Activated T-cell treated with anti-CD3 and anti-CD28 coated beads for 1 hour (primary cell): ENCODE measurements at regions not wholly inside any gene's neighbourhood (a gene's known extent, or its start where the extent isn't known, plus 50 kb on each side); places are given as distances from the start of the nearest gene placed in this dataset.
"Not testable (repeated sequence)": the region's sequence is repeated elsewhere in the genome, so short reads cannot be mapped to it uniquely, and the experiment has no call there.

Source experiments
- DNase-seq: peaks from one replicate; pipeline ENCODE4 v3.0.0-alpha.2; 2020; ENCODE audit warnings: low read depth

DNA sequence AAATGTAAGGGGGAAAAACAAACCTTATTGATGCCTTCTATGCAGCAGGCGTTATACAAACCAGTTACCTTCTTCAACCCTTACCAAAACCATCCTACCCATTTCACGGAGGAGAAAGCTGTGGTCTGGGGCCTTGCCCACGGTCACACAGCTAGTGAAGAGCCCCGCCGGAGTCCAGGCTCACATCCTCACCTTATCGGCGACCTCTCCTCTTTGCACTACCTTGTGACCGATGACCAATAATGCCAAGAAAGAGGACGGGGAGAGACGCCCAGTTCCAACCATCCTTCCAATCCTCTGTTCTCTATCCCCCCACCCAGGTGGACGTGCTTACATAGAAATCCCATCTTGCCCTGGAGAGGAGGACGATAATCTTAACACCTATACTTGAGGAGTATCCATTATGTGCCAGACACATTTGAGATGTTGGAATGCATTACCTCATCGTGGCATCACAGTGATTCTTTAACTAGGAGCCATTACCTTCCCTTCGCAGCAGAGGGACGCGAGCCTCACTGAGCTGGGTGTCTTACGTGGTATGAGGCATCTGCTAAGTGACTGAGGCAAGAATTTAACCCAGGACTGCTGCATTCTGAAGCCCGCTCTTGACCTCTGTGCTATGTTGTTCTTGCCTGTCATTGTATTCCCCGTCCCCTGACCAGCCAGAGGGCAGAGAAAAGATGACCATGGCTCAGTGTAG, 253.7 kb upstream of the B3GAT1 start:
- no peak for DNase-seq

DNA sequence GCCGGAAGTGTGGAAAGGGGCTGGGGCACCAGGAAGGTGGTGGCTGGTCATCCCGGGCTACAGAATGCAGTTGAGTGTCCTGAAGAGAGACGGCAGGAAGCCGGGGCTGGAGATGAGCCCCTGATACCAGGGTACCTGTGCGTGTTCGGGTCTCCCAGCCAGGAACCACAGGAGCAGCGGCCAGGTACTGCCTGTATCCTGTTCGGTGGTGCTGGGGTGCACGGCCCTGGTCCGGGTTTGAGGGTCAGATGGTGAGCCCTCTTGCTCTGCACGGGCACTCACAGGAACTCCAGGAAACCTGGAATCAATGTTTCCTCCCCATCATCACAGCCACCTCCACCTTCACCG, 253.1 kb upstream of the B3GAT1 start:
- no peak for DNase-seq

DNA sequence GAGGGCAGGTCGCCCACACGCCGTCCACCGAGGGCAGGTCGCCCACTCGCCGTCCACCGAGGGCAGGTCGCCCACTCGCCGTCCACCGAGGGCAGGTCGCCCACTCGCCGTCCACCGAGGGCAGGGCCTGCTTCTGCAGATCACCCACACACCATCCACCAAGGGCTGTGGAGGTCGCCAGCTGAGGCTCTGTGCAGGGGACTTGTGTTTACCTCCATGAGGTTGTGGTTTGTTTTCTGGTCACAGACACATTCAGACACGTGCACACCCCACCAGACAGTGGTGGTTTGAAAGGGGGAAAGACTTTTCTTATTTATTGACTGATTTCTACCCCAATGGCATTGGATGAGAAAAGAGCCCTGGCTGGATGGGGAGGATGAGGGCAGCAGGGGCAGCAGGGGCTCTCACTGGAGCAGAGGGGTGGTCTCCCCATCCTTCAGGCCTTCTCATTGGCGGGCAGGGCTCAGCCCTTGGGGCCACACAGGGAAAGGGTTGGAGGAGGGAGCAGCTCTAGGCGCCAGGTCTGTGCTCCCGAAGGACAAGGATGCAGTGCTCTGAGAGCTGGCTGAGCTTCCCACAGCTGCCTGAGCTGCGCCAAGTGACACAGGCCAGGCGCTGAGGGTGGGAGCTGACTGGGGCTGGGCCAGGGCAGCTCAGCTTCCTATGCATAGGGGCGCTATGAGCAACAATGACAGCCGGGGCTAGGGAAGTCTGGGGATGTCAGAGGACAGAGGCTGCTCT, 252.6 kb upstream of the B3GAT1 start:
- no peak for DNase-seq

DNA sequence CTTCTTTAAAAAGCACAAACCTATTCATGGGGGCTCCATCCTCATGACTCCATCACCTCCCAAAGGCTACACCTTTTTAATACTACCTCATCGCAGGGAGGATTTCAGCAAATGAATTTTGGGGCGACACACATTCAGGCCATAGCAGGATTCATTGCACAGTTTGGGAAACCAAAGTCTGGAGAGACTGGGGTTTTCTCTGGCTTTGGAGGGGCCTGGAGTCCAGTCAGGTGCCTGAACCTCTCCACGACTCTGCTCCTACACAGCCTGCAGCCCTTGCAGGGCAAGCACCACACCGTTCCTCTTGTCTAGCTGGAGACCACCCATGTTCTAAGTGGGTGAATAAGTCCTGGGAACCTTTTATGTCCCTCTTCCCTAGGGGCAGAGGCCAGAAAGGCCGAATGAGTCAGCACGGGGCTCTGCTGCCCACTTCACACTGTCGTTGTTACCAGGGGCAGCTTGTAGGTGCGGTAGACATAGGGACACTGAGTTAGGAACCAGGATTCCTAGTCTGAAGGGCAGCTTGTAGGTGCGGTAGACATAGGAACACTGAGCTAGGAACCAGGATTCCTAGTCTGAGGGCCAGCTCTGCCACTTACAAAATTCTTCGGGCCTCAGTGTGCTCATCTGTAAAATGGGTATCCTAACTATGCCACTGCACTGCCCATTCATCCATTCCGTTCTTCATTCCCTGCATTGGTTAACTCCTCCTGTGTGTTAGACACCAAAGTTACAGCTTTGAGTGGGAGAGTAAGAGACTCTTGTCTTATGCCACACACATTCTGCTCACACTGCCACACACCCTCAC, 251.7 kb upstream of the B3GAT1 start:
- no peak for DNase-seq

DNA sequence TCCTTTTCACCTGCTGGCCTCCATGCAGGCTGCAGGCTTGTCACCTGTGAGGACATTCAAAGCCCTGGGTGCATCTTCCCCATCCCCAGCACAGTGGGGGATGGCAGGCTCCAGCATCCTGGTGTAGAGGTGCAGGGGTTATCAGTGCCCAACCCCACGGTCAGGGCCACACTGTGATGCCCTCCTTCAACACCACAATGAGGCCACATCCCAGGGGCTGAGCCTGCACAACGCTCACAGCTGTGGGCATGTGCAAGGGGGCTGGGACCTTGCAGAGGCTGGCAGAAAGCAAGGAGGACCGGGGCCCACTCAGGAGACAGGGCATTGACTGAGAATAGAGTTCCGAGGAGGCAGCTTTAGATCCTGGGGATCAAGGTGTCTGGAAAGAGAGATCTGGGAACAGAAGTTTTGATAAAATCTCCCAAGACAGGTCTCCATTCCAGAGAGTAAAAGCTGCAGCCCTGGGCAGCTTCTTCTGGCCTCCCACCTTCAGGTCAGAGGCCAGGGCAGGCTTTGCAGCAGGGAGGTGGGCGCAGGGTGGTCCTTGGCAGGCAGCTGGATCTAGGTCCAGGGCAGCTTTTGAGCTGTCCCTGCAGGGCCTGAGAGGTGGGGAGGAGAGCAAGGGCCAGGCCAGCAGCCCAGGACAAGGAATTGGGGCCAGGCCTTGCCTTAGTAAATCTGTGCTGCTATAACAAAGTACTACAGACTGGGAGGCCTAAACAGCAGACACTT, 250.8 kb upstream of the B3GAT1 start:
- DNase-seq: no peak

DNA sequence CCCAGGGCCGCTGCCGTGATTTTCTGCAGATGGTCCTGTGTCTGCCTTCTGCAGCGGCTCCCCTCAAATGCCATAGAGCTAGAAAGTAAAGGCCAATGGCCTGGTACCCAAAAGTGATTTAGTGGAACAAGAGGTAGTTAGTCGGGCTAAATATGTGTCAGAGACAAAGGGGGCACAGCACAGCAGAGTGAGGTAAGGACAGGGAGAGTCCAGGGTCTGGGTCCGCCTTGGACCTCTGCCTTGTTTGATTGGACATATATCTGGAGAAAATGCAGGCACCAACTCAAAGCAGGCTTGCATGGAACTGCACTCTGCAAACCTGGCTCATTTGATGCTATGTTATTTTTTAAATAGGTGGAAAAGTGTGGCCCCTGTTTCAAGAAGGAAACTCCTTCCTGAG, 249.6 kb upstream of the B3GAT1 start:
- no peak for DNase-seq

DNA sequence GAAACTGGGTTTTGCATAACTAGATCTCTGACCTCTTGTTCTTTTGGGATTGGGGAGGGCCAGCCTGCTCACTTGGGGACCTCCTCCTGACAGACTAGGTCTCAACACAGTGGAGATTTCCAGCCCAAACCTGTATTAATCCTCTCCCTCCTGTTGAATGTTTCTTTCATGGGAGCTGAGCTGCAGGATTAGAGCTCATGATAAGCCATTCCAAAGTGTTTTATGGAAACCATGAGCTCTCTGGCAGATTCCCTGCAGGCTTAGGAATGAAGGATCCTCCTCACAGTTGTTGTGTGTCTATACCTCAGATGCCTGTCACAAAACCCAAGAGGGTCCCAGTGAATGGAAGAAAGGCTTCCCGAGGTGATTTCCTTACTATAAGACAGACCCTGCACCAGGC, 248.4 kb upstream of the B3GAT1 start:
- DNase-seq: no peak

DNA sequence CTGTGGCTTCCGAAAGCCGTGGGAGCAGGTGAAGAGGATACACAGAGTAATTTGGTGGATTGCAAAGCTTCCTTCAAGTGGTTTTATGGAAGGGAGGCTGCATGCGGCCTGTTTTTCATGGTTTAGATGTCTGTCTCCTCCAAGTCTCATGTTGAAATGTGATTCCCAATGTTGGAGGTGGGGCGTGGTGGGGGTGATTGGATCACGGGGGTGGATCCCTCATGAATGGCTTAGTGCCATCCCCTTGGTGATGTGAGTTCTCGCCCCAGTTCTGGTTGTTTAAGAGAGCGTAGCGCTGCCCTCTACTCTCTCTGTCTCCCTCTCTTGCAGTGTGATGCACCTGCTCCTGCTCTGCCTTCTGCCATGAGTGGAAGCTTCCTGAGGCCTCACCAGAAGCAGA, 247.8 kb upstream of the B3GAT1 start:
- no peak for DNase-seq

DNA sequence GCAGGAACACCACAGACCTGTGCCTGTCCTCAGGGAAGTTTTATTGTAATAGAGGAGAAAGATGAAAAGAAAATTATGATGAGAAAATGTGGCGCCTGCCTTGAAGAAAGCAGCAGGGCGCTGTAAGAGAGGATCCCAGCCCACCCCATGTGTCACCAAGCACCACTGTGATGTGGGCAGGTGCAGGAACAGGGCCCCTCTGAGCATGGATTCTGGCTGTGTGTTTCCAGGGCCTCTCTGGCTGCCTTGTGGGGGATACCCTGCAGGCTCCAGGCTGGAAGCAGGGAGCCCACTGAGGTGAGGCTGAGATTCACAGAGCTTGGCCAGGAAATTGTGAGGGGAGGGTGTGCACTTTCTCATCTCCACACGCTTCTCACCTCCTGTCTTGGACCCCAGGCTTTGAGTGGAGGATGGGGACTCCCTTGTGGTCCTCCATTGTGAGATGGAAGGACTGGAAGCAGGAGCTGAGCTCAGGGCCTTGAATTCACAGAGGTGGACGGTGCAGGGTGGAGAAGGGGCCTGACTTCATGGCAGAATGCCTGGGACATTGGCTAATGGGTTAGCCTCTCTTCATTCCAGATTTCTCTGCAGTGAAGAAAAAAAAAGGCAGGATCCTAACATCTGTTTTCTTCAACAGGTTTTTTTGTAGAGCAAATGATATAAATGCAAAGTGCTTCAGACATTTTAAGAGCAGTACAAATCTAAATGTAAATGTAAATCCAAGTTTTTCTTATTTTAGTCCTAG, 246.6 kb upstream of the B3GAT1 start:
- DNase-seq: no peak

DNA sequence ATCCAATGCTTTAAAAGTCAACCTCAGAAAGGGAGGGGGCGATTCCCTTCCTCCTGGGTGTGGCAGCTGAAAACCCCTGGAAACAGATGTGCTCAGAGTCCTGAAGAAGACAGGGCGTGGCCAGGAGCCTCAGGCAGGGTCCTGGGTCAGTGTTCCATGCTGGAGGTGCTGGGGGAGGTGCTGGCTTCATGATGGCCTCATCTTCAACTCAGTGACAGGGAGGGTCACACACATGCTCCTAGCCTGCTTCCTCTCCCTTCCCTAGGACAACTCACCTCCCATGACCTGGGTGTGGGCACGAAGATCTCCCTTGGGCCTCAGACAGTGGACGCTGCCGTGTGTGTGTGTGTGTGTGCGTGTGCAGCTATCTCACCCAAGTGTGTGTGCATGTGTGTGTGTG, 245.6 kb upstream of the B3GAT1 start:
- no peak for DNase-seq

DNA sequence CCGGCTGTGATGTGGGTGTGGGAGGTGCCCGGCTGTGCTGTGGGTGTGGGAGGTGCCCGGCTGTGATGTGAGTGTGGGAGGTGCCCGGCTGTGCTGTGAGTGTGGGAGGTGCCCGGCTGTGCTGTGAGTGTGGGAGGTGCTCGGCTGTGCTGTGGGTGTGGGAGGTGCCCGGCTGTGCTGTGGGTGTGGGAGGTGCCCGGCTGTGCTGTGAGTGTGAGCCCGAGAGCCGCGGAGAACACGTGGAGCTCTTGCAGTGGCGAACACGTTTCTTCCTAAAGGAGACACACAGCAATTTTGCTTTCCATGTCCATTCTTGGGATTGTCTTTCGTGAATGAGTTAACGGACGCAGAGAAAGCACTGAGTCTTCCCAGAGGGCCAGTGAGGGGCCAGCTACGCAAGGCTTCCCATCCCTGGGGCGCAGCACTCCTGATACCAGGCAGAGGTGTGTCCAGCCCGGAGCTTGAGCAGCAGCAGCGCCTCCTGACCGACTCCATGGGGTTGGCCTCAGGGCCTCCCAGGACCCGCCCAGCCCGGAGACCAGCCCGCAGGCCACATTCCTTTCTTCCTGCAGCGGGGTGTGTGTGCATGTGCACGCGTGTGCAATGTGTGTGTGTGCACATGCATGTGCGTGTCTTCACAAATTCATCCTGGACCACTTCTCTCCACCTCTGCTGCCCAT, 245.0 kb upstream of the B3GAT1 start:
- DNase-seq: no peak

DNA sequence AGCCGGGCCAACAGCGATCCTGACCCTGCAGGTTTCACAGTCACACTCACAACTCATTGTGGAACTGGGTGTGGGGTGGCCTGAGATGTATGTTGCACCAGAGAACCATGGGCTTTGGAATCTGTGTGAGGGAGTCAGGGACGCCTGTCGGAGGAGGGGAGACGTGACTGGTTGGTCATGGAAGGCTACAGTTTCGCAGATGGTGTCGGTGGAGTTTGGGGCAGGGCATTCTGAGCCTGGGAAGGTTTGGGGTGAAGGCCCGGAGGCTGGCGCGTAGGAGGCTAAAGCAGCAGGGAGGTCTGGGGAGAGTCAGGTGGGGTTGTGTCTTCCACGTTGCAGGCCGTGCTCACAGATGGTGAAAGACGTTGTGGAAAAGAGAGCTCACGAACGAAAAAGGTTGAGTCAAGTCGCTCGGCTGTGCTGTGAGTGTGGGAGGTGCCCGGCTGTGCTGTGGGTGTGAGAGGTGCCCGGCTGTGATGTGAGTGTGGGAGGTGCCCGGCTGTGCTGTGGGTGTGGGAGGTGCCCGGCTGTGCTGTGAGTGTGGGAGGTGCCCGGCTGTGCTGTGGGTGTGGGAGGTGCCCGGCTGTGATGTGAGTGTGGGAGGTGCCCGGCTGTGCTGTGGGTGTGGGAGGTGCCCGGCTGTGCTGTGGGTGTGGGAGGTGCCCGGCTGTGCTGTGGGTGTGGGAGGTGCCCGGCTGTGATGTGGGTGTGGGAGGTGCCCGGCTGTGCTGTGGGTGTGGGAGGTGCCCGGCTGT, 244.2 kb upstream of the B3GAT1 start:
- DNase-seq: not testable (repeated sequence)

DNA sequence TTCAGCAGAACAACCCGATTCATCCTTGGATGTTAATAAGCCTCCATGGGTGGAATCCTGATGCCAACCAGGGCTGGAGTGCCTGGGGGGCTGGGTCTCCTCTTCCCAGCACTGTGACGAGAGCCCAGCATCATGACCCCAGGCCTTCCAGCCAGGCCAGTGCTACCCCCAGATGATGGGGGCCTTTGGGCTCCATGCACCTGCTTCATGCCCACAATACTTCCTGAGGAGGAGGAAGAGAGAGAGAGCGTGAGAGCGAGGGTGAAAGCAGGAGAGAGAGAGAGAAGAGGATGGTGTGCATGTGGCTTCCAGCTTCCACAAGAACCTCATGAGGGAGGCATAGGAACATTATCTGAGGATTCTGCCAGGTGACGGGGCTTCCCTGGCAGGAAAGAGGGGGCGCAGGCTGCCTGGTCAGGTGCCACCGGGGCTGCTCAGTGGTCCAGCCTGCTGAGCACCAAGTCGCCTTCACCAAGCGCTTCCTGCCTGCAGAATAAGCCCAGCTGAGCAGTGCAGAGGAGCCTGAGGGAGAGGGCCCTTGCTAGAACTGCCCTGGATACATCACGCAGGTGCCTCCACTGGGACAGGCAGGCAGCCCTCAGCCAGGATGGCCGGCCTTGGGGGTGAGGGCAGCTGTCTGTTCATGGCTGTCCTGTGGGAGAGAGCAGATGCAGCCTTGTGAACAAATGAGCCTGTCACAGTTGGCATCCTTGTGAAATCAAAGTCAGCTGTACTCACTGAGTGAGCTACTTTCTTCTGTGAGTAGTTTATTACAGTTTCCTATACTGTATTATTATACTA, 243.3 kb upstream of the B3GAT1 start:
- no peak for DNase-seq

DNA sequence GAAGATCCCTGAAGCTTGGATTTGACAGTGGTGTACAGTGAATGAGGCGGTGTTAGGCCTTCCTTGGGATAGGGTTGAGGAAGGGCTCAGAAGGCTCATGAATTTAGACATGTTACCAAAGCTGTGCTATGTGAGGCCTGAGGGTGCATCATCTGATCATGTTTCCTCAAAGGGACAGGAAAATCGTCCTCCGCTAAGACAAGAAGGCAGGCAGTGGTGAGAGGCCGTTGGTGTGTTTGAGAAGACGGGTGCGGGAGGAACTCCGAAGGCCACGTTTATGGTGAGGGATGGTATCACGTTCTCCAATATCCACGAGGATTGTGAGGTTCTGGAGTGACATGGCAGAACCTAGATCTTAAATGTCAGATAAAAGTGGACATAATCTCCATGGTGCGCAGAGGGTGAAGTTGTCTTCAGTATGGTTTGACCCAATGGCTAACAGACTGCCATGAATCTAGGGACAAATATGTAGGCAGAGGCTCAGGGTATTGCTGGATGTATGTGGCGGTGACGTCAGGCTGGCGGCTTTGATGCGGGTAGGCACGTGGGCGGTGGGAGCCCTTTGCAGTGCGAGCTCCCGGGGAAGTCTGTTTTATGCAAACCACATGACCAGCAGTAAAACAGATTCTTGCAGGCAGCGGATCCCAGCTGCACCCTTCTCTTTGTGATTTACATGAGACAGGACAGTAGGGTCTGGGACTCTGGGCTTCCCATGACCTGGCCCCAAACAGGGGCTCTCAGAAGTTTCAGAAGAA, 242.3 kb upstream of the B3GAT1 start:
- no peak for DNase-seq

DNA sequence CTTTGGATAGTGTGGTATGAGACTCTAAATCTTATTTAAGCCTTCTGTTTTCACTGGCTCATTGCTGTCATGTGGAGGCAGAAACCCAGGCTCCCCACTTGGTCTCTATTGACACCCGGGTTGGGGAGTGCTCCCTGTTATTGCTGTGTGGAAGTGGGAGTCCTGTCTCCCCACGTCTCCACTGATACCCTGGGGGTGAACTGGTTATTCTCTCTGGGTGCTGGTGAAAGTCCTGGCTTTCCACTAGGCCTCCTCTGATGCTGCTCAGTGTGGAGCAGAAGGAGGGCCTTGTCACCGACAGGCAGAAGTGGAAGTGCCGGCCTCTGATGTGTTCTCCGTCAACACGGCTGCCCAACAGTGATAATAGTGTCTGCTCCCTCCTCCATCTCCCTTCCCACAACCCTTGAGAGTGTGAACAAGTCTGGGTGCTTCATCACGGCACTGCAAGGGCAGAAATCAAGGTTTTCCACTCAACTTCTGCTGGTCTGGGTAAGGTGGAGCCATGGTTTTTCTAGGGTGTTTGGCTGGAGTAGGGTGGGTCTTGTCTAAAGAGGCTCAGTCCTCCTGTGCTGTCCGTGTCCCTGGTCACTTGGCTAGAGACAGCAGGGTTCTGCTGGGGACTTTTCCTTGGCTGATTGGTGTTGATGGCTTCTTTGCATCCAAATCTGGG, 240.7 kb upstream of the B3GAT1 start:
- DNase-seq: no peak

DNA sequence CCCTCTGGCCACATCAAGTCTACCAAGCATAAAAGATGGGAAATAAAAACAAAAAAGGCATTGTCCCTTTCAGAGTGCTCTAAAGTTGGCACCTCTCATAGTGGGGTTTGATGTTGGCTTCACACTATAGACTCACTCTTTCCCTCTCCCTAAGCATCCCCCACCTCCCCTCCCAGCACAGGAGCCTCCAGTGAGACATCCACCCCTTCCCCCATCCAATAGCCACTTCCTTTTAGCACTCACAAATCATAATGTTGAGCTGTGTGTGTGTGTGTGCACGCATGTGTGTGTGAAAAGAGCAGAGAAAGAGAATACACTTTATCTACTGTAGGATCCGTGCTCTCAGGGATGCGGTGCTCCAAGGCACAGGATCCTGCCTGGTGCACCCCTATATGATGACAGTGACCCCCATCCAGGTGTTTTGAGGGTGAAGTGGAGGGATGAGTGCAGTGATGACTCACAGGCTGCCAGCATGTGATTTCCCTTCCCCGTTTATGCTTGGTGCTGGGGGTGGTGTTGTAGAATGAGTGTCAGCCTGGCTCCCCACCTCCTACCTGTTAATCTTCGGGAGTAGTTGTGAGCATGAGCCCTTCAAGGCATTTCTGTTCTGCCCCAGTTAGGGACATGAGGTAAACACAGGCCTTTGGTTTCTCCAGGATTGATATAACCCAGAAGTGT, 235.2 kb upstream of the B3GAT1 start:
- no peak for DNase-seq

DNA sequence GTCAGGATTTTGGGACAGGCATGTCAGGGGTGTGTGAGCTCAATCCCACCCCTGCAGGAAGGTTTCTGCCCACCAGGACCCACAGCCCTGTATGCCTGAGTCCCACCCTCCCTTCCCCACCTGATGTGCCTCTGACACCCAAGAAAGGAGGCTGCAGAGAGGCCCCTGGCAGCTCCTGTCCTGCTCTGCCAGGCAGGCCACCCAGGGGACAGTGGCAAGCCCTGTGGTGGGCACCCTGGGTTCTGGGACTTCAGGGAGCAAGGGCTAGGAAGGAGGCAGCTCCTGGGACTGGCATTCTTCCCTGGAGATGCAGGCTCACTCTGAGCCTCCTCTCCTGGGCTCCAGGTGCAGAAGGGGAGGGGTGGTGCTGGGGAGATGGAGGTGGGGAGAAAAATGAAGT, 234.5 kb upstream of the B3GAT1 start:
- no peak for DNase-seq

DNA sequence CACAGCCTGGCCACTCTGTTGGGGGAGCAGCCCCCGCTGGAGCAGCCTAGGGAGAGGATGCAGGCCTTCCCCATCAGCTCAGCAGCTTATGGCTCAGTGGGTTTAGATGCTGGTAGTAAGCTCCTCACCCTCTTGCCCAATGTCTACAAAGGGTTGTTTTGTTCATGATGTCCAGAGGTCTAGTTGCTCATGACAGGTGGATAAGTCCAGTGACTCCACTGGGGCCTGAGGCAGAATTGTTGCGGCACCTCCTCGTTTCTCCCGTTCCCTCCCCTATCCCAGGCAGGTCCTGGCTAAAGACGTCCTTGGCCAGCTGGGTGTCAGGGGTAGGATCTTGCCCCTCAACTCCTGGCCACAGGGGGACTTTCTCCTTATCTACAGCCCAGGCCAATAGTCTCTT, 233.5 kb upstream of the B3GAT1 start:
- no peak for DNase-seq
